DOHH2 (cell line): ENCODE measurements at regions not wholly inside any gene's neighbourhood (a gene's known extent, or its start where the extent isn't known, plus 50 kb on each side); places are given as distances from the start of the nearest gene placed in this dataset.

Experiments used
- CTCF ChIP-seq: fragments of 200-600 bp; sonication (generic); IDR thresholded peaks from one replicate; pipeline ENCODE4 v1.5.1; 2014; ENCODE audit warnings: antibody characterized with exemption, mild to moderate bottlenecking, low read depth, low read length; ENCODE audit not compliant: poor library complexity, severe bottlenecking
- EZH2phosphoT487 ChIP-seq: fragments of 200-600 bp; sonication (generic); IDR thresholded peaks from 2 replicates; pipeline ENCODE4 v1.6.1; 2017; ENCODE audit warnings: borderline replicate concordance, mild to moderate bottlenecking, antibody characterized with exemption, low read length, moderate library complexity, mixed read lengths

- TF ChIP-seq EZH2phosphoT487 (no peak), CTCF (no peak)
These were observed 191.2 kb upstream of the RREB1 start for GRCh38 chr6:6916598-6916997.
